NCI-H748 treated with DMSO at 0.1 percent for 48 hours (cell line): ENCODE measurements at regions not wholly inside any gene's neighbourhood (a gene's known extent, or its start where the extent isn't known, plus 50 kb on each side); places are given as distances from the start of the nearest gene placed in this dataset.

Experiments
- DNase-seq: peaks from one replicate; lab custom pipeline; 2025; lab: John Stamatoyannopoulos, UW

- DNase-seq = no peak
Observed at GRCh38 chr7:21146642-21147423, 281.1 kb upstream of the SP4 start.

DNA sequence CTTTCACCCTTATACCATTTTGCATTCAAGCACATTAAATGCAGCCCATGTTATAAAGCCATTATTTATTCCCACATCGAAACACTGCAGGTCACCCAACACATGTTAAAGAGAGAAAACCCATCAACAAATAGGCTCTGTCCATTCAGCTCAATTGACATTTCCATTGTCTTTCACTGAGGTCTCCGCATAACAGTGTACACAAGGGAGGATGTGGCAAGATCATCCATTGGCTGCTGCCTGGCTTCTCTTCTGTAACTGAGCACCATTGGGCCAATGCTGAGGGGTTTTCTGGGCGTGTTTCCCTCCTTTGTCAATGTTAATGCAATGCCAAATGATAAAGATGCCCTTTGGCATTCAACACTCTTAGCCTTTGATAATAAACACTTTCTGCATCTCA lies 278.1 kb upstream of the SP4 start:
- DNase-seq = peak; percentile 79

- no peak for DNase-seq
Observed at GRCh38 chr7:21154614-21155013, 273.3 kb upstream of the SP4 start.

DNA sequence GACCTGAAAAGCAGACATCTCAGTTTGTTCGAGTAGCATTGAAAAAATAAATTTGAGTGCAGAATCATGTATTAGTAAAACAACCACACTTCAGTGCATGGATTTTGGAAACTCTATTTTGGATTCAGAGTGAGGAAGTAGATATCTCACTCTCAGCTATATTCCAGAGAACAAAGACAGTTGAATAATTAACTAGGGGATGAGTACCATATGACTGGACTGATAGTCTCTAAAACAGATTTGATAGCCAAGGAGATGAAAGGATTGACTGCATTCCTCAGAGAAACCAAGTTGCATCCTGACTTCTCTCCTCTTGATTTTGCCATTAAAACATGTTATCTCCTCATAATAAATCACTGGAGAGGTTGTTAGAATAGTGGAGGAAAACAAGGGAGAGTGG lies 268.4 kb upstream of the SP4 start:
- DNase-seq = no peak

GRCh38 chr7:21160401-21160800 lies 267.5 kb upstream of the SP4 start:
- no peak for DNase-seq

- no peak for DNase-seq
Observed at GRCh38 chr7:21167942-21168341, 259.9 kb upstream of the SP4 start.

DNA sequence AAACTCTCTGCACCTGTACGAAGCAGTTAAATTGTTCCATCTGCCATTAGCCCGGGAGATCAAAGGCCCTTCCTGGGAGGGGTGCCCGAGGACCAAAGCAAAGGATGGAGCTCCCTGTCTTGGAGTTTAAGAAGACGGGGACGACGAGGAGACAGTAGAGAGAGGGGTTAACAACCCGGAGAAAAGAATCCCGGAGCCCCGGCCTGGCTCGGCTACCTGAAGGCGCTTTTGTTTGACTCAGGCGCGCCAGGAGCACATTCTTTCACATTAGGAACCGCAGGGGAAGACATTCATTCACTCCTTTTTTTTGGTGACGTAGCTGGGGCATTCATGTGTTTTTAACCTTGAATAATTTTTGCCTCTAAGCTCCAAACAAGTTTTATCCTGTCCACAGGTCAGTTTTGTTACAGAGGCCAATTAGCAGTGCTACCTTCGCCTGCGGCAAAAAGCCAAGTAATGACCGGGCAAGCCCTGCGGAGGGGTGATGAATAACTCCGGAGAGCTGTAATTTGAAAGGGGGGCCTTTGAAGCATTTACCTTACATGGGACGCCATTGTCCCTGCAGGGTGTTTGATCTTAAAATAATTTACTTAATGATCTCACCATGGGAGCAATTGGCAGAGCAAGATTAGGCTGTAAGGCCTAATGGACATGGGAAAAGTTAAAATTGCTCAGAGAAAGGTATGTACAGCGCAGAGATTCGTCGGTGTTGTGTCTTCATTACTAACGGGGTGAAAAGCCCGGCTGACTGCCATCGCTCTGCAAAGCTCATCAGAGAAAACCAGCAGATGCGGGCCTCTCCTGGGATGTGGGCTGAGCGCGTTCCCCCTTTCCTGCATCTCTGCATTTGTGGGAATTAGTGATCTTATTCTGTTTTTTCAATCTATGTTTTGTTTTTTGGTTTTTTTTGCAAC lies 258.0 kb upstream of the SP4 start:
- DNase-seq = no peak

DNA sequence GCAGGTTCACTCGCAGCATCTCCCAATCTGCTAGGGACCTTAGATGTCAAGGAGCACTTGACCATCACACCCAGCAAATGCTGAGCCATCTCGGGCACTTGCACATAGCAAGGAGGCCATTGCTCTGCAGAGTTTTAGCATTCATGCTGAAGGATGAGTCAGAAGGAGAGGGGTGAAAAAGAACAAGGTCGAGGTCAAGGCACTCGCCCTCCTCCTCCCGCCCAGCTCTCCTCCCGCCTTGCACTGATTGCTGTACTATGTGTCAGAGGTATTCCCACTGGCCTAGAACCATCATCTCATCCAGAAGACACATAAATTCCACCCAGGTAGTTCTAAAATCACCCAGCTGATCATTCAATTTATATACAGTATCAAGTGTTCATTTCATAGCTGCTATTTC lies 255.1 kb upstream of the SP4 start:
- no peak for DNase-seq

- no peak for DNase-seq
Observed at GRCh38 chr7:21173436-21173835, 254.4 kb upstream of the SP4 start.

DNA sequence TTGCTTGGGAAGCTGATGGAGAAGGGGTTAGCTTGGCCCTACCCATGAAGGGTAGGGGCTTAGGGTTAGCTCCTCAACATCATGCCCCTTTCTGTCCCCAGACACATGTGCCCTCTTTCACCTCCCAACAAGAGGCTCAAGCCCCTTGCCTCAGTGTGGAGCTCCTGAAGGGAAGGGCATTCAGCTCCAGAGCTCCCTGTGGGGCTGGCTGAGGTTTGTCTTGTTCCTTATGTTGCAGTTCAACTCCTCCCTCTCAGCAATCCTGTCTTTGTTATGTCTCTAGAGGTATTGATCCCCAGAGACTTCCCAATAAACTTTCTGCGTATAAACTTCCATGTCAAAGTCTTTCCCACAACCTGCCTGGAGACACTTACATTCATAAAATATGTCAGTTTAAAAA lies 252.2 kb upstream of the SP4 start:
- DNase-seq = no peak

DNA sequence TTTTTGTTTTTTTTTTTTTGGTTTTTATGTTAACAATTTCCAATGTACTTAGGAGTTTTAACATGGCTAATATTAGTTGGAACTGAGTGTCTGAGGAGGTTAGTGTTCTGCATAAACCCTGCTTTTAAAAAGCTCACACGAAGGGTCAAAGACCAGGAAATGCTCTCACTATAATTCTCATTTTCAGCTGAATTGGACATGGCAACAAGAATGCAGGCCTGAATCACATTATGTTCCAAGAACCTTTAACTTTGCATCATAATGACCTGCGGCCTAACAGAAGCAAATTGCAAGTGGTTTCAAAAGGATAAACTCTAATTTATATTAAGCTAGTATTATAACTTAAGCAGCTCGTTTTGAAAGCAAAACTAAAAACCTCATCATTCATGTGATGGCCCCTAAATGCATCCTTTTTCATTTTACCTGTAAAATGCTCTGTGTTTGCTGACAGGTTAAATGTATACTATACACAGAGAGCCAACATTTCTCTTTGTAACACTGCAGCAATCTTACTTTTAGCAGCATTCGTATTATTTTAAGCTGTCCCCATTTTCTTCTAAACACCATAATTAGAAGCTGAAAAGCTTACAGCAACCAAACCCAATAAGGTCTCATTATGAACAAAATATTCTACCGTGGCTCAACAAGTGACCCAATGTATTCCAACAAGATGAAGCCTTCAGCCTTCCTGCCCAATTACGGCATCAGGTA lies 242.8 kb upstream of the SP4 start:
- DNase-seq = no peak

DNA sequence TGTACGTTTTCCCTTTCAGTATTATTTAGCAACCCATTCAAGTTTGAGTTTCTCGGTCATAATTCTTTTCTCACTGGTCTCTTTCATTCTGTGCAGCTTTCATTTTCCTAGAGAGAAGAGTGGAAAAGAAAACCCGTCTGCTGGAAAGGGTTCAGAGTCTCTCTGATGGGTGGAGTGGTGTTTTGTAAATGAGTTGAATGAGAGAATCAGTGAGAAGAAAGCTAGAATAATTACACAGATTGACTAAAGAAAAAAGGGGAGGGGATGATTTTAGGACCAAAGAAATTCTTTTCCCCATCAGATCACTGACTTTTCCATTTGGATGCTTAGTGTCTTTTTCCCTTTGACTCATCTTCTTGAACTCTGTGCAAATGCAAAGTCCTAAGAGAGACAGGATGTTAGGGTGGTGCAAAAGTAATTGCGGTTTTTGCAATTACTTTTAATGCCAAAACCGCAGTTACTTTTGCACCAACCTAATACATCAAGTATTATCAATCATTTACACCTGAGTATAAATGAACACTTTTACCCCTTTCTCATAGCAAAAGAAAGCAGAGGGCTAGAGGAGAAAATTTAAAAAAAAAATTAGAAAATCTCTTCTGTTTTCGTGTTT lies 242.1 kb upstream of the SP4 start:
- DNase-seq = no peak

DNA sequence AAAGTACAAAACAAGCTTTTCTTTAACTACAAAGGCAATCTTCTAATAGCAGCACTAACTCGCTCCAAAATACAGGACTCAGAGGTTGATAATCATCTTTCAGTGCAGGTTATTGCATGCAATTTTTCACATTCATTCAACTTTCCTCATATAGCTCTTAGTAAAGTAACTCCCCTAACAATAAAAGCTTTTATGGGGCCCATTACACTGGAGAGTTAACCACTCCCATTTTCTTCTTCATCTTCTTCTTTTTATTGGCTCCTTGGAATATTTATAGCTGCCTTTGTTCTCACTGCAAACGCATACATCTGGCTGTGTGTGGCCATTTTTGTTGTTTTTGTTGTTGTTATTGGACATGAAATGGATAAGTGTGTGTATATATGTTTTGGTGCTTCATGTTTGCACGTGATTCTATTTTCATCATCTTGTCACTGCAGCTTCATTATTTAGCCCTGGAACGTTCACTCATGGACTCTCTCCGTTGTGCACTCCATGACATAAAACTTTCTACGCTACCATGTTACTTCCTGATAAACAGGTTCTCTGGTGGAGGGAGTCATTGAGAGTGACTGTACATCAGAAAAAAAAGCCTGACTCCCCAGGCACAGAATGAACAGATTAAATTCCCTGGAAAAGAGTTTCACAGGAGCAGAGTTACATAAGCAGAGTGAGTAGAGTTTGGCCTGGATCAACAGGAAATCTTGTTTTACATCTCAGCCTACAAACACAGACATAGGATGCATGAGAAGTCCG lies 236.4 kb upstream of the SP4 start:
- DNase-seq = no peak

DNA sequence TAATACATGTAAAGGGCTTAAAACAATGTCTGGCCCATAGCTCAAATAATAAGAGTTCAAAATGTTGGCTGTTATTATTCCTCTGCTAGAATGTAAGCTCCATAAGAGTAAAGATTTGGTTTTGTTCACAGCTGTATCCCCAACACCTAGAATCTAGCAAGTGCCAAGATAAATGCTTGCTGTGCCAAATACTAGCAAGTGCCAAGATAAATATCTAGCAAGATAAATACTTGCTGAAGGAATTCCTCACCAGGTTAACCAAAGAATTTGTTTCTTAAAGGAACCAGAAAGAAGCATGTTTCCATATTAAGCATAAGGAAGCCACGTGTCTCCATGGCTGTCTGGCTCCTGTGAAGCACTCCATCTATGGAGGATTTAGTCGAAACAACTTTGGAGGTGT lies 235.2 kb upstream of the SP4 start:
- DNase-seq = no peak

- no peak for DNase-seq
Observed at GRCh38 chr7:21193895-21194294, 234.0 kb upstream of the SP4 start.

- DNase-seq = no peak
Observed at GRCh38 chr7:21194936-21195335, 232.9 kb upstream of the SP4 start.

DNA sequence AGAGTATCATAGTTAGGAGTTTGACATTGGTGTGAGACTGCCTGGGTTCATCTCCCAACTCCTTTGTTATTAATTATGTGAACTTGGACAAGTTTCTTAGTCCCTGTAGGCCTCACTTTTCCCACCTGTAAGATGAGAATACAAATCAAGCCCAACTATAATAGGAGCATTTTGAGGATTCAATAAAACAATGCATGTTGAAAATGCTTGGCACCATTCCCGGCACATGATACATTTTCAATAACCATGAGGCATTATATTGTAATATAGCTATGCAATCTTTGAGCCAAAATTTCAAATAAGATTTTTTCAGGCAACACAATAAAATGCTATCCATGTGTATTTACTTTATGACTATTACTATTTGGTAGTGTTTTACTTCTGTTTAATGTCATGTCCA lies 229.0 kb upstream of the SP4 start:
- DNase-seq = no peak

DNA sequence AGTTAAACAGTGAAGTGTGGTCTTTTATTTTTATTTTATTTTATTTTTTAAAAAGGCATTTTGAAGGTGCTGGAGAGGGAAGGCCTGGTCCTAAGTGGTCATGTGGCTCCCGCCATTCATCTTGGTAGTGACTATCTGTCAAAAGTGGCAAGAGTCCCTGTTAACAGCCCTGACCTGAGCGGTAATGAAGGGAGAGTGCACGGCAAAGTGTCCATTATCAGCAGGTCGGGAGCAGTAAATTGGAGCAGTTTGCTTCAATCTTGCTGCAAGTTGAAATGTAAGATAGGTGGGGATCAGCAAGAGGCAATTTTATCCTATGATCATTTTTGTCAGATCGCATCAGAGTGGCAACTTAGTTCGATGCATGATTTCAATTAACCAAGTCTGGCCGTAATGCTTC lies 227.4 kb upstream of the SP4 start:
- DNase-seq = no peak

- DNase-seq = no peak
Observed at GRCh38 chr7:21214657-21215056, 213.2 kb upstream of the SP4 start.

DNA sequence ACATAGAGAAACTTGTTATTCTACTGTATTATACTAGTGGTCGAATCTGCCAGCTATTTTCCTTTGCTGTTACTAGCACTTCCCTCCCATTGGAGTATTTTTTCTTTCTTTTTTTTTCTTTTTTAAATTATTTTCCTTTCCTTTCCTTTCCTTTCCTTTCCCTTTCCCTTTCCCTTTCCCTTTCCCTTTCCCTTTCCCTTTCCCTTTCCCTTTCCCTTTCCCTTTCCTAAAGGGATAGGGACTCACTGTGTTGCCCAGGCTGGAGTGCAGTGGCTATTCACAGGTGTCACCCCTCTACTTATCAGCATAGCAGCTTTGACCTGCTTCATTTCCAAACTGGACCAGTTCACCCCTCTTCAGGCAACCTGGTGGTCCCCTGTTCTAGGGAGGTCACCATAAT lies 212.6 kb upstream of the SP4 start:
- DNase-seq = no peak

- no peak for DNase-seq
Observed at GRCh38 chr7:21217365-21217764, 210.5 kb upstream of the SP4 start.

GRCh38 chr7:21218155-21218554 lies 209.7 kb upstream of the SP4 start:
- DNase-seq = no peak
